HPDE6-E6E7 (cell line): ENCODE measurements at regions not wholly inside any gene's neighbourhood (a gene's known extent, or its start where the extent isn't known, plus 50 kb on each side); places are given as distances from the start of the nearest gene placed in this dataset.

ENCODE experiments used
- DNase-seq: peaks from one replicate; pipeline ENCODE4 v3.0.0; 2011; ENCODE audit warnings: missing footprints; ENCODE audit errors: extremely low spot score

DNA sequence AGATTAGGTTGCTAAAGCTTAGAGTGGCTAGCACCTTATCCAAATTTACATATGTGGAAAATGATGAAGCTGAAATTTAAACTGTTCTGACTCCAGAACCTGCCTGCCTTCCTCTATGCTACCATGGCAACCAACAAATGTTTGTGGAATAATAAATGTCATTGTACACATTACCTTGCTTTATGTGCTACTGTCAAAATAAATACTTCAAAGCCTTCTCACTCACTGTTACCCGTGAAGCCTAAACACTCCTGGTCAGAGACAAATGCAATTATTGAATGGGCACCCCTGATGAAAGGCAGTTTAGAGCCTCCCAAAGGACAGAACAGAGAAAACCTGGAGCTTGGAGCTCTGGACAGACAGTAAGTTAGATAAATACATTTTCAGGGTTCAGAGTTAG is 158.6 kb downstream of the FAM114A2 start:
- DNase-seq = no peak

DNA sequence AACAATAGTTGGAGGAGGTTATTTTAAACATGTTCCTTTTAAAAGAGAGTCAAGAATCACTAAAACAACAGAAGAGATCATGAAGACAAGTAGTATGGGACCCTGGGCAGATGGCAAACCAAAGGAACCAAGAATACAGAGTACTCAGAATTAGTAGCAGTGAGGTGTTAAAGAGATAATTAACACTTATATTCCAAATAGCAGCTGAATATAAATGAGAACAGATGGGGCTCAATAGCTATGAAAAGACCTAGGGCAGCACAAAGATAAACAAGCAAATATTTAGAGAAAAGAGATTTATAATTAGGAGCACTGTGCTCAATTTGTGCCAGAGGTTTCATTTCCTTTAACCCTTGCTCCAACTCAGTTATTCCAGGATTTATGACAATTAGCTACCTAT is 159.1 kb downstream of the FAM114A2 start:
- no peak for DNase-seq

DNA sequence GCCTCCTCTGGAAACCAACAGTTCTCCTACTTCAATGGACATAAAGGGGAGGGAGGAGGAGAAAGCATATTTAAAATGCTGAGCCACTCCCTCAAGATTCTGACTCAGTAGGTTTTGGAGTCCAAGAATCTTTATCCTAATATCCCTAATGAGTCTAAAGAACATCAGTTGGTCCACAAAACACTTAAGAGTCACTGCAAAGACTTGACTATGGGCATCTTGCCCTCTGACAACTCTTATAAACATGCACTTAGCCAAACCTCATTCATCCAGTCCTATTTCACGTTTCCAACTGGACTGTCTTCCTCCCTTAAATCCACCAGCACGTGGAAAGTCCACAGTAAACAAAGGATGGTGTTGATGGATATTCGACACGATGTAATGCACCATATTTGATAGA is 172.5 kb downstream of the FAM114A2 start:
- no peak for DNase-seq

DNA sequence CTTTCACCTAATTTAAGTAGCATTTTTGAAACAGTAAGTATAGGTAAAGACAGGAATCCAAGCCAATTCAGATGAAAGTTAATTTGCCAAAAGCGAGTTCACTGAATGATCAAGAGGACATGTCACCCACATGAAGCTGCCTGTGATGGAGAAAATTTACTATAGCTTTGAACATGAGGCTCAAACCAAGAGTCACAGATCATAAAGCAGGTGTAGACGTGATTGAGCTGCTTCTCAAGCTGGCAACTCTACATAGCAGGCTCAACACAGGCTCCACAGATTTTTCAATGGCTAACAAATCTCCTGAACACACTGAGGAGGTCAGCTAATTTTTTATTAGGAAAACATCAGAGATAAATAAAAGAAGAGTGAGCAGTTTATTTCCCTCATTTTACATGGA is 173.7 kb downstream of the FAM114A2 start:
- DNase-seq = no peak

DNA sequence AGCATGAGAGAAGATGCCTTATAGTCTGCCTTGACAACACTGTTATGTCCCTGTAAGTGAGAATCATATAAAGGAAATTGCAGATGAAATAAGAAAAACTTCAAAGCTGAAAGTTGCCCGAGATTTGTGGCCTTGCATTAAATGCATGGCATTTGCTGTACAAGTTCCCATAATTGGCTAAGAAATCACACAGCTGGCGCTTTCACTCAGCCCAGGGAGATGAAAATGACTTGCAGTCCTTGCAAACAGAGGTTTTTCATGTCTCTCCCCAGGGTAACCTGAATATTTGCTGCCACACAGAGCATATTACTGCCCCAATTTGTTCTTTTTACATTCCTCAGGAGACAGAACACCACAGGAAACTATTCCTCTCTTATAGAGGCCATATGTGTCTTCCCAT is 174.8 kb downstream of the FAM114A2 start:
- DNase-seq = no peak
